IMR-90 (cell line): ENCODE measurements at regions not wholly inside any gene's neighbourhood (a gene's known extent, or its start where the extent isn't known, plus 50 kb on each side); places are given as distances from the start of the nearest gene placed in this dataset.

Experiments used
- ATAC-seq: fragments of 200-7000 bp; cut with Tn5 transposase; 2 replicates; pipeline ENCODE4 v1.9.1; 2020; ENCODE audit warnings: low read depth, mild to moderate bottlenecking, moderate library complexity
- BruUV-seq: library from RNA; stranded (reverse); fragments of 400-500 nt; replicated peaks from 2 replicates; lab custom pipeline; 2021; lab: Mats Ljungman, UMichigan
- CTCF ChIA-PET: fragments of 300-600 bp; formaldehyde crosslinking; extraction: SDS; loops from one replicate; lab custom pipeline; 2021; ENCODE audit warnings: antibody characterized with exemption; lab: Yijun Ruan, JAX
- POLR2A ChIA-PET: fragments of 300-600 bp; sonication (Branson Sonifier 250); formaldehyde crosslinking; loops from one replicate; lab custom pipeline; 2022; ENCODE audit warnings: antibody characterized with exemption; ENCODE audit not compliant: unreplicated experiment; lab: Charles Lee
- DNase-seq: peaks from one replicate; pipeline ENCODE4 v3.0.0; 2013
- H2AFZ ChIP-seq: replicated peaks from 2 replicates; pipeline ENCODE3; 2013; ENCODE audit warnings: low read length, mild to moderate bottlenecking; ENCODE audit not compliant: poor library complexity
- H2AK5ac ChIP-seq: 2 replicates; pipeline ENCODE4 v1.6.1; 2013; ENCODE audit warnings: low read depth, low read length, inconsistent platforms
- H2AK9ac ChIP-seq: replicated peaks from 2 replicates; pipeline ENCODE3; 2013; ENCODE audit warnings: mild to moderate bottlenecking, low read depth, low read length, moderate library complexity; ENCODE audit not compliant: poor library complexity
- H2BK120ac ChIP-seq: 2 replicates; pipeline ENCODE4 v1.6.1; 2013; ENCODE audit warnings: low read depth, low read length, inconsistent platforms
- H2BK15ac ChIP-seq: 3 replicates; pipeline ENCODE4 v1.6.1; 2013; ENCODE audit warnings: low read depth, low read length, inconsistent platforms
- H2BK20ac ChIP-seq: 2 replicates; pipeline ENCODE4 v1.6.1; 2013; ENCODE audit warnings: low read depth, mild to moderate bottlenecking, inconsistent platforms, low read length, moderate library complexity
- H2BK5ac ChIP-seq: 2 replicates; pipeline ENCODE4 v1.6.1; 2013; ENCODE audit warnings: mild to moderate bottlenecking, low read depth, low read length, inconsistent platforms; ENCODE audit not compliant: poor library complexity, severe bottlenecking
- H3K14ac ChIP-seq: replicated peaks from 2 replicates; pipeline ENCODE4 v1.6.1; 2013; ENCODE audit warnings: low read depth, low read length, inconsistent platforms
- H3K18ac ChIP-seq: 2 replicates; pipeline ENCODE4 v1.6.1; 2013; ENCODE audit warnings: low read depth, low read length, control low read depth
- H3K23ac ChIP-seq: 2 replicates; pipeline ENCODE4 v1.6.1; 2013; ENCODE audit warnings: low read depth, low read length, inconsistent platforms
- H3K27ac ChIP-seq: 2 replicates; pipeline ENCODE4 v1.5.1; 2013; ENCODE audit warnings: mild to moderate bottlenecking, control low read depth, low read length; ENCODE audit not compliant: insufficient read depth
- H3K27me3 ChIP-seq: 2 replicates; pipeline ENCODE4 v1.6.1; 2013; ENCODE audit warnings: low read length; ENCODE audit not compliant: control insufficient read depth, insufficient read depth
- H3K36me3 ChIP-seq: 2 replicates; pipeline ENCODE4 v1.6.1; 2013; ENCODE audit warnings: low read length, mixed read lengths; ENCODE audit not compliant: control insufficient read depth, insufficient read depth
- H3K4ac ChIP-seq: 2 replicates; pipeline ENCODE4 v1.6.1; 2013; ENCODE audit warnings: low read depth, low read length, inconsistent platforms
- H3K4me1 ChIP-seq: 2 replicates; pipeline ENCODE4 v1.6.1; 2013; ENCODE audit warnings: low read length, mixed read lengths; ENCODE audit not compliant: control insufficient read depth, insufficient read depth
- H3K4me2 ChIP-seq: 2 replicates; pipeline ENCODE4 v1.6.1; 2013; ENCODE audit warnings: low read depth, mild to moderate bottlenecking, control low read depth, low read length, moderate library complexity
- H3K4me3 ChIP-seq: 2 replicates; pipeline ENCODE4 v1.5.1; 2013; ENCODE audit warnings: low read depth, mild to moderate bottlenecking, control low read depth, low read length, moderate library complexity; ENCODE audit not compliant: insufficient read depth
- H3K56ac ChIP-seq: 2 replicates; pipeline ENCODE4 v1.6.1; 2013; ENCODE audit warnings: low read length, inconsistent platforms; ENCODE audit not compliant: insufficient read depth; ENCODE audit errors: extremely low read depth
- H3K79me1 ChIP-seq, 2 experiments: 2 replicates each; pipeline ENCODE4 v1.6.1; 2013; ENCODE audit warnings: low read length in 2 of 2, inconsistent platforms in 1 of 2, low read depth in 1 of 2
- H3K9ac ChIP-seq: 2 replicates; pipeline ENCODE4 v1.6.1; 2013; ENCODE audit warnings: low read depth, low read length, control low read depth
- H3K9me1 ChIP-seq: 2 replicates; pipeline ENCODE4 v1.6.1; 2013; ENCODE audit warnings: low read length, inconsistent platforms; ENCODE audit not compliant: insufficient read depth
- H3K9me3 ChIP-seq: 2 replicates; pipeline ENCODE4 v1.6.1; 2013; ENCODE audit warnings: low read length; ENCODE audit not compliant: control insufficient read depth, insufficient read depth
- H4K20me1 ChIP-seq: 2 replicates; pipeline ENCODE4 v1.6.1; 2013; ENCODE audit warnings: low read length, inconsistent platforms; ENCODE audit not compliant: insufficient read depth
- H4K5ac ChIP-seq: 2 replicates; pipeline ENCODE4 v1.6.1; 2013; ENCODE audit warnings: mild to moderate bottlenecking, low read depth, low read length, control low read depth
- H4K8ac ChIP-seq, 2 experiments: 2 replicates each; pipeline ENCODE4 v1.6.1; 2013; ENCODE audit warnings: low read depth in 2 of 2, low read length in 2 of 2, control low read depth in 1 of 2, inconsistent platforms in 1 of 2
- H4K91ac ChIP-seq: 2 replicates; pipeline ENCODE4 v1.6.1; 2013; ENCODE audit warnings: low read depth, low read length, inconsistent platforms; ENCODE audit not compliant: insufficient read depth
- BHLHE40 ChIP-seq: fragments of 150-350 bp; IDR thresholded peaks from 2 replicates; pipeline ENCODE4 v1.6.1; 2016; ENCODE audit warnings: mild to moderate bottlenecking, low read depth, low read length
- CEBPB ChIP-seq: IDR thresholded peaks from 2 replicates; pipeline ENCODE4 v1.6.1; 2012; ENCODE audit warnings: low read depth, low read length, improper control_type of control experiment
- CHD1 ChIP-seq: IDR thresholded peaks from 2 replicates; pipeline ENCODE4 v1.6.1; 2012; ENCODE audit warnings: low read depth, low read length, improper control_type of control experiment
- FOS ChIP-seq: fragments of 150-350 bp; IDR thresholded peaks from 2 replicates; pipeline ENCODE4 v1.6.1; 2016; ENCODE audit warnings: low read depth, low read length
- MAFK ChIP-seq: IDR thresholded peaks from 2 replicates; pipeline ENCODE4 v1.6.1; 2012; ENCODE audit warnings: low read depth, low read length, improper control_type of control experiment
- MAZ ChIP-seq: IDR thresholded peaks from 2 replicates; pipeline ENCODE4 v1.6.1; 2012; ENCODE audit warnings: low read depth, mild to moderate bottlenecking, low read length, improper control_type of control experiment, moderate library complexity, borderline replicate concordance
- MXI1 ChIP-seq: IDR thresholded peaks from 2 replicates; pipeline ENCODE4 v1.6.1; 2012; ENCODE audit warnings: low read depth, mild to moderate bottlenecking, low read length, moderate library complexity, borderline replicate concordance
- NFE2L2 ChIP-seq: fragments of 150-350 bp; IDR thresholded peaks from 2 replicates; pipeline ENCODE4 v1.6.1; 2016; ENCODE audit warnings: low read depth, mild to moderate bottlenecking, low read length
- POLR2A ChIP-seq: IDR thresholded peaks from 2 replicates; pipeline ENCODE4 v1.6.1; 2012; ENCODE audit warnings: mild to moderate bottlenecking, low read depth, low read length
- RAD21 ChIP-seq: IDR thresholded peaks from 2 replicates; pipeline ENCODE4 v1.6.1; 2012; ENCODE audit warnings: low read length, improper control_type of control experiment
- RCOR1 ChIP-seq: IDR thresholded peaks from 2 replicates; pipeline ENCODE4 v1.6.1; 2012; ENCODE audit warnings: mild to moderate bottlenecking, low read length, improper control_type of control experiment; ENCODE audit not compliant: insufficient replicate concordance
- RFX5 ChIP-seq: IDR thresholded peaks from 2 replicates; pipeline ENCODE4 v1.8.0; 2012; ENCODE audit warnings: low read depth, mild to moderate bottlenecking, low read length, moderate library complexity
- SMC3 ChIP-seq: fragments of 150-350 bp; IDR thresholded peaks from 2 replicates; pipeline ENCODE4 v1.6.1; 2016; ENCODE audit warnings: low read depth, mild to moderate bottlenecking, antibody characterized with exemption, low read length, moderate library complexity
- WGBS, 2 experiments: methylation state at CpG; one replicate each; pipeline versions ENCODE4 v1.1.5 to v1.1.7; 2013; ENCODE audit warnings: missing lambda C conversion rate in 2 of 2; ENCODE audit not compliant: insufficient read length in 1 of 2; ENCODE audit errors: extremely low coverage in 2 of 2; 5-methylcytosine and 5-hydroxymethylcytosine counted together
- dilution Hi-C: fragments of 300-500 bp; cut with HindIII; formaldehyde crosslinking; loops from one replicate; pipeline ENCODE4 v1.14.3; 2018; ENCODE audit warnings: low sequenced_read_pairs; ENCODE audit not compliant: unreplicated experiment
- in situ Hi-C: fragments of 300-500 bp; cut with MboI; formaldehyde crosslinking; loops from 3 replicates; pipeline ENCODE4 v1.14.3; 2019; ENCODE audit warnings: low sequenced_read_pairs, inconsistent platforms, mixed read lengths
- intact Hi-C: fragments of 100-400 bp; cut with micrococcal nuclease; formaldehyde crosslinking; loops from 2 replicates; pipeline ENCODE4 v1.10.0; 2022
- TF ChIP-seq, protein P1 (sequence below): fragments of 150-350 bp; IDR thresholded peaks from 2 replicates; pipeline ENCODE4 v1.6.1; 2016; ENCODE audit warnings: low read depth, mild to moderate bottlenecking, low read length, moderate library complexity, borderline replicate concordance
- TF ChIP-seq, protein P2 (sequence below): conservative IDR thresholded peaks from 2 replicates; pipeline ENCODE4 v1.5.1; 2012; ENCODE audit warnings: mild to moderate bottlenecking, low read depth, low read length, improper control_type of control experiment

DNA sequence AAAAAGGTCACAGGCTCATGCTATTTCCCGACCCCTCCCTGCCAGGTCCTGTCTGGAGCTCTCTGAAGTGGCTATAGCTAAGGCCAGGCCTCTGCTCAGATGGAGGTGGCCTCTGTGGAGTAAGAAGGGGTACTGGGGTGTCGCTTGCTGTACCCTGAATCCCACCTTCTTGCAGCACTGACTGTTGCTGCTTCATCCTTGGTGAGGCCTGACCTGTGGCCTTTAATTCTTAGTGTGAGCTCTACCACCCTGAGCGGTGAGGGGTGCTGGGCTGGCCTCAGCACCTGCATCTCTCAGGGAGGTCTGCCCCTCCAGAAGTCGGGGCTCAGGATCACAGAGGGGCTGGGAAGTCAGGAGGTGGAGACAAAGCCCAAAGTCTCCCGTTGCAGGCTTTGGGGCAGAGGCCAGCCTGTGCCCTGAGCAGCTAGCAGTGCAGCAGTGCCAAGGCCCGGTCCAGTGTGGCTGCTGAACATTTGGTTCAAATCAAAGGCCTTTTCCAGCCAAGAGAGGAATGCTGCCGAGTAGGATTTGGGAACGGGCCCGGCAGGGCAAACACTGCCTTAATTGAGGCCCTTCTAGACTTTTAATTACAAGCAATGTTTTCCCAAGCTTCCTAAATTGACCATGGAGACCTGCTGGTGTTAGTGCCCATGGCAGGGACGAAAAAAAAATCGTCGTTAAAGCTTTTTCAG is 133.5 kb upstream of the HAAO start:
- H3K4me3 ChIP-seq = no peak overlapping the region
- H3K23ac ChIP-seq = peak overlapping the region; percentile 94; the same call in 1 of the 2 replicates
- no peak for ATAC-seq
- no peak overlapping the region for H3K56ac ChIP-seq
- CTCF ChIA-PET = no interaction called here
- H2BK20ac ChIP-seq = peak overlapping the region; percentile 95
- H2AFZ ChIP-seq = peak overlapping the region; percentile 92
- peak overlapping the region; percentile 81; the same call in 2 of the 3 replicates for H2BK15ac ChIP-seq
- in situ Hi-C loops = no loop called here
- BruUV-seq = no TSS peak
- no peak for DNase-seq
- peak overlapping the region; percentile 23 for H3K14ac ChIP-seq
- H3K18ac ChIP-seq = peak overlapping the region; percentile 96
- H2BK5ac ChIP-seq = peak overlapping the region; percentile 96
- H3K27ac ChIP-seq = peak overlapping the region; percentile 97
- H4K8ac ChIP-seq = peak overlapping the region; percentile 98 to 99; a peak in 3 of 4 replicates
- POLR2A ChIA-PET = no interaction called here
- H3K36me3 ChIP-seq = no peaks in the 10 kb centered on the region
- H2AK5ac ChIP-seq = peak overlapping the region; percentile 96
- peak overlapping the region; percentile 100 for H2BK120ac ChIP-seq
- 38% methylated on average over 3 of the region's 12 CpGs; no CpG with 5 or more reads in 1 of the 2 experiments for WGBS, 2 experiments
- peak overlapping the region; percentile 99 for H4K91ac ChIP-seq
- no peaks in the 10 kb centered on the region for H4K20me1 ChIP-seq
- peaks cover 20% of the 10 kb centered on the region for H3K9me1 ChIP-seq
- H3K9ac ChIP-seq = peak overlapping the region; percentile 7; the same call in 1 of the 2 replicates
- TF ChIP-seq RCOR1 (no peak), MAZ (no peak), FOS (no peak), MAFK (no peak), RAD21 (no peak), MXI1 (no peak), CEBPB (no peak), CHD1 (no peak), SMC3 (no peak), POLR2A (no peak), BHLHE40 (no peak), RFX5 (no peak), NFE2L2 (no peak)
- TF ChIP-seq, protein P1, sequence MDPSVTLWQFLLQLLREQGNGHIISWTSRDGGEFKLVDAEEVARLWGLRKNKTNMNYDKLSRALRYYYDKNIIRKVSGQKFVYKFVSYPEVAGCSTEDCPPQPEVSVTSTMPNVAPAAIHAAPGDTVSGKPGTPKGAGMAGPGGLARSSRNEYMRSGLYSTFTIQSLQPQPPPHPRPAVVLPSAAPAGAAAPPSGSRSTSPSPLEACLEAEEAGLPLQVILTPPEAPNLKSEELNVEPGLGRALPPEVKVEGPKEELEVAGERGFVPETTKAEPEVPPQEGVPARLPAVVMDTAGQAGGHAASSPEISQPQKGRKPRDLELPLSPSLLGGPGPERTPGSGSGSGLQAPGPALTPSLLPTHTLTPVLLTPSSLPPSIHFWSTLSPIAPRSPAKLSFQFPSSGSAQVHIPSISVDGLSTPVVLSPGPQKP = no peak
- TF ChIP-seq, protein P2, sequence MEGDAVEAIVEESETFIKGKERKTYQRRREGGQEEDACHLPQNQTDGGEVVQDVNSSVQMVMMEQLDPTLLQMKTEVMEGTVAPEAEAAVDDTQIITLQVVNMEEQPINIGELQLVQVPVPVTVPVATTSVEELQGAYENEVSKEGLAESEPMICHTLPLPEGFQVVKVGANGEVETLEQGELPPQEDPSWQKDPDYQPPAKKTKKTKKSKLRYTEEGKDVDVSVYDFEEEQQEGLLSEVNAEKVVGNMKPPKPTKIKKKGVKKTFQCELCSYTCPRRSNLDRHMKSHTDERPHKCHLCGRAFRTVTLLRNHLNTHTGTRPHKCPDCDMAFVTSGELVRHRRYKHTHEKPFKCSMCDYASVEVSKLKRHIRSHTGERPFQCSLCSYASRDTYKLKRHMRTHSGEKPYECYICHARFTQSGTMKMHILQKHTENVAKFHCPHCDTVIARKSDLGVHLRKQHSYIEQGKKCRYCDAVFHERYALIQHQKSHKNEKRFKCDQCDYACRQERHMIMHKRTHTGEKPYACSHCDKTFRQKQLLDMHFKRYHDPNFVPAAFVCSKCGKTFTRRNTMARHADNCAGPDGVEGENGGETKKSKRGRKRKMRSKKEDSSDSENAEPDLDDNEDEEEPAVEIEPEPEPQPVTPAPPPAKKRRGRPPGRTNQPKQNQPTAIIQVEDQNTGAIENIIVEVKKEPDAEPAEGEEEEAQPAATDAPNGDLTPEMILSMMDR = no peak
- intact Hi-C loops = no loop called here
- H3K4me2 ChIP-seq = no peak overlapping the region
- H3K4me1 ChIP-seq = peaks cover 55% of the 10 kb centered on the region
- H3K9me3 ChIP-seq = no peaks in the 10 kb centered on the region
- no peaks in the 10 kb centered on the region for H3K27me3 ChIP-seq
- H3K79me1 ChIP-seq = peaks cover 0 to 5% of the 10 kb centered on the region in 2 experiments; a peak in 1 of 4 replicates
- peak overlapping the region; percentile 97 for H4K5ac ChIP-seq
- H3K4ac ChIP-seq = peak overlapping the region; percentile 98
- dilution Hi-C loops = no loop called here
- peak overlapping the region; percentile 93 for H2AK9ac ChIP-seq
